NK-92 treated with Interleukin-12 subunit alpha and Interleukin-12 subunit beta, amount 100 ng/mL, for 24 hours (cell line): ENCODE measurements at regions not wholly inside any gene's neighbourhood (a gene's known extent, or its start where the extent isn't known, plus 50 kb on each side); places are given as distances from the start of the nearest gene placed in this dataset.

ENCODE experiments used
- DNase-seq: peaks from one replicate; lab custom pipeline; 2025; lab: John Stamatoyannopoulos, UW

DNA sequence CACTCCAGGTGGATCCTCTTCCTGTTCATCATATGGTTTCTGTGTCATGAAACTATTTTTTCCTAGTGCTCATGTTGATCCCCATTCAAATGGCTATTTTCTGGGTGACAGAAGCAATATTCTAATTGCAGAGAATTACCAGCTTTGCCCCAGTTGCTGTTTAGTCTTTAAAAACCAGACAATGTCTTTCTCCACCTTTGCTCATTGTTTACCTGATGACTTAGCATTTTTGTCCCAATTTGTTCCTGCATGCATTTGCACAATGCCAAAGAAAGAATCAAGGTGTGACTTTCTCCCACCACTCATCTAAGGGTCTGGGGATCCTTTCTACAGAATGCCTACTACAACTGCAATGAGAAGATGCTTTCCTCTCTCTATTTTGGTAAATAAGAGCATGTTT, 439.9 kb upstream of the MAF start:
- DNase-seq: no peak

DNA sequence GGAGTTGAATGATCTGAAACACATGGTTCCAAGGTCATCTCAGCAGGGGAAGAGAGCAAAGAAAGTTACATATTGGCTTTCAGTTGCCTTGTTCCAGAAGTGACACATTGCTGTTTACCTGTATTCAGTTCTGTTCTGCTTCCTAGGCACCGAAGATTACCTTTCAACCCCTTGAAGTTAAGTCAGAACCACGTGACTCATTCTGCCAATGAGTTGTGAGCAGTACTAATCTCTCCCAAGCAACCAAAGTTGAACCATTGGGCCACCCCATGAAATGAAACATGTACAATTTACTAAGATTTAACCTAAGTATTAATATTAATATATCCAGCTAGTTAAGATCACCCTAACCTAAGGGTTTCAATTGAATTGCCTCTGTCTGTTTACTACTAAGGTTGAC, 439.2 kb upstream of the MAF start:
- no peak for DNase-seq

DNA sequence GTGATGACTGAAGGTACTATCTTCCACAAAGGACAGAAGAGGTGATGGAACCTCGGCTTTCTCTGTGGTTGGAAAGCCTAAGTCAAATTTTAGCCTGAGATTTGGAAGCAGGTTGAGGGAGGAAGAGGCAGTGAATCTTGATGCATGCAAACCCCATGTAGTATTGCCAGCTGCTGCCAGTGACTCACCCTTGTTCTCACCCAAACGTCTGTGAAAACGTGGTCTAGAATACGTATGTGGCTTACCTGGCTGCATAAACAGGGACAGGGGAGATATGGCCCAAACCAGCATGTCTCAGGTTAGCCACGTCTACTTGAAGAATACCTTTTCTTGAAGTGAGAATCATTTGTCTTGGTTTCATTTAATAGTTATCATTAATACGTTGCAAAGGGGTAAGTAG, 438.0 kb upstream of the MAF start:
- DNase-seq: no peak

DNA sequence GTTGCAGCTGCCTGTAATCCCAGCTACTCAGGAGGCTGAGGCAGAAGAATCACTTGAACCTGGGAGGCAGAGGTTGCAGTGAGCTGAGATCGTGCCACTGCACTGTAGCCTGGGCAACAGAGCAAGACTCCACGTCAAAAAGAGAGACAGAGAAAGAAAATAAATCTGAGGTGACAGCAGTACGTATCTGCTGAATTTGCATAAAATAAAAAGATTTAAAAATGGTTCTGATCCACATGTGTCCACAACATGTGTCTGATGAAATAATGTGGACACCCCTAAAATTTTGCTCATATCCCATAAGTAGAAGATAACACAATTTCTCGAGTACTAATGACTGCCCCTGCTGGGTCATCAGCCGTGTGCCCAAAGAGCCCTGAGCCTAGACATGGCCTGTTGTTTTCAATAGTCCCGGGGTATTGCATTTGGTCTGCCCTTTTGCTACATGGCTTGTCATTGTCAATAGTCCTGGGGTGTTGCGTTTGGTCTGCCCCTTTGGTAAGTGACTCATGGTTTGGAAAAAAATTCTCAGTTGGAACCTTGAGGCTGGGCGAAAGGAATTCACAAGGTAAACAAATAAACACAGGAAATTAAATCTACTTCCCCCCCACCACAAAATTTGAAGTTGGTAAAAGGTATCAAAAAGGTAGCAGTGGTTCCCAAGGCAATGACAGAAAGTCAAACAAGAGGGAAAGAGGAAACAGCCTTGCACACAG, 434.6 kb upstream of the MAF start:
- no peak for DNase-seq

DNA sequence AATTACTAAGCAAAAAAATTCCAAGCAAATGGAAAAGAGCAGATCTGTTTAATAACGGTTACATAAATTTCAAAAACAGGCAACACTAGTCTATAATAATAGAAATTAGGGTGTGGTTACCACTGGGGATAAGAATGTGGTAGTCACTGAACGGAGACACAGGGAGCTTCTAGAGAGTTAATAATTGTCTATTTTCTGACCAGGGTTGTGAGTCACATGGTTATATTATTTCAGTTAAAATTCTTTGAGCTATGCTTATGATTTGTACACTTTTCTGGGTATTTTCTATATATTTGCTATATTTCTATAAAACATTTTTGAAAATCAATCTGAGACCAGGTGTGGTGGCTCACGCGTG, 433.9 kb upstream of the MAF start:
- no peak for DNase-seq

DNA sequence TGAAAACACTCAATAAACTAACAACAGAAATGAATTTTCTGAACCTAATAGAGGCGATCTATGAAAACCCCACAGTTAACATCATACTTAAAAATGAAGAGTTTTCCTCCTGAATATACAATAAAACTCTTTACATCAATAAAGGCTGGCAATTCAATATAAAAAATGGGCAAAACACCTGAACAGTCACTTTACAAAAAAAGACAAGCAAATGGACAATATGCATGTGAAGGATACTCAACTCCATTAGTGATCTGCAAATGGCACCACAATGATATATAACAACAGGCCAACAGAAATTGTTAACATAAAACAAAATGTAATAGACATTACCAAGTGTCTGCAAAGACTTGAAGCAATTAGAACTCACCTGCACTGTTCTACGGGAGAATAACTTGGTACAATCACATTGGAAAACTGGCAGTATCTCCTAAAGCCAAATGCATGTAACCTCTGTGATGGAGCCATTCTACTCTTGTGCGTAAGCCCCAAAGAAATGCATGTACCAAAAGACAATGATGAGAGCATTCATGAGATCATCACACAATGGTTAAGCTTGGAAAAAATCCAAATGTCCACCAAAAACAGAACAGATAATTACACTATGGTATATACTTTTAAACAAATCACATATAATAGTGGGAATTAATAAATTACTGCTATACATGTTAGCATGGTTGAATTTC, 433.4 kb upstream of the MAF start:
- no peak for DNase-seq

DNA sequence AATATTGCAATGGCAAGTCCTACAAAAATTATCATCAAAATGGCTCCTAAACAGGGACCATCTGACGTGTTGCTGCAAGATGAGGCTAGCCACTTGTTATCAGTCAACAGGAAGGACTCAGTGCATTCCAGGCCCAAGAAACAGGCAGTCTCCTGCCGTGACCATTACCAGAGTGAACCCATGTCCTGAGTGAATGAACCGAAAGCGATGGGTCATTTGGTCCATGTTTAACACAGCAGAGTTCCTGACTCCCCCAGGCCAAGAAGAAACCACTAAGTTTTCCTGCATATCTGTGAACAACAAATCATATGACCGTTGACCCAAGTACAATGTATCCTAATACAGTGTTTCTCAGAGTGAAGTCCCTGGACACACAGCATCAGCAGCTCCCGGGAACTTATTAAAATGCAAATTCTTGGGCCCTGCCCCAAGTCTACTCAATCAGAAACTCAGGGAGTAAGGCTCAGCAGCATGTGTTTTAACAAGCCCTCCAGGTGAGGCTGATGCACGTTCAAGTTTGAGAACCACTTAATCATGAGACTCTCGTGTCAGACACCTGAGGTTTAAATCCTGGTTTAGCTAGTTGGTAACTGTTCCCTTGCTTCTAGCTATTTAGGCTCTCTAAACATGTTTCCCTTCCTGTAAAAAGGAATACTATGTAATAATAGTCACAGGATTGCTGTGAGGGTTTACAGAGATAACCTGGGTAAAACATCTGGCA, 429.4 kb upstream of the MAF start:
- DNase-seq: no peak

DNA sequence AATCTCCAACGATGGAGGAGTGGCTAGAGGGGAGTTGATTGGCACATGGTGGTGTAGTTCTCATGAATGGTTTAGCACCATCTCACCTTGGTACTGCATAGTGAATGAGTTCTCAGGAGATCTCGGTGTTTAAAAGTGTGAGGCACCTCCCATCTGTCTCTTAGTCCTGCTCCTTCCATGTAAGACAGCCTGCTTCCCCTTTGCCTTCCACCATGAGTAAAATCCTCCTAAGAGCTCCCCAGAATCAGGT, 428.8 kb upstream of the MAF start:
- DNase-seq: no peak

DNA sequence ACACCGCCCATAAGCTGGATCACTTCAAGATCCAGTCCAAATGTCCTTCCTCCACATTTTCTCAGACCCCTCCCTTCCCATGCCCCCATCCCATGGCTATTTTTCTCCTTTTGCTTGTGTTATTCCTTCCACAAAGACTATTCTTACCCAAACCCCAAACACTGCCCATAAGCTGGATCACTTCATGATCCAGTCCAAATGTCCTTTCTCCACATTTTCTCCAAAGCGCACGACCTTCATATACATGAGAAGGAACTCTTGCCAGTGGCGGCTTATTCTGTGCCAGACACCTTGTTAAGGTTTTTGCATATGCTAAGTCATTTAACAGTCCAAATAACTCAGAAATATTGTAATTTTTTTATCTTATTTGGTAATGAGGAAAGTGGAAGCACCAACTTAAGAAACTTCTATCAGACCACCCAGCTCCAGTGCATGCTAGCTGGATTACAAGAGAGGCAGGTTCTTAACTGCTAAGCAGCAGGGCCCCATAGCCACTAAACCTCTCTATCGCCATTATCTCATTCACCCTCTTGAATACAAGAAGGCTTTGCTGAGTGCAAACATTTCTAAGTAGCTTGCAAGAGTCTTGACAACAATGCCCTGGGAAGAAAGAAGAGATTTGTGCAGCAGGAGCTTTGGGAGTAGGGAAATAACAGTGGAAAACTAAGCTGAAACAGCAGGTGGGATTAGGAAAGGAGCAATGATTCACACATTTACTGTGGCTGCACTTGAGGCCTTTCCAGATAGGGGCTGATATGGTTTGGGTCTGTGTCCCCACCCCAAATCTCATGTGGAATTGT, 428.2 kb upstream of the MAF start:
- DNase-seq: no peak

DNA sequence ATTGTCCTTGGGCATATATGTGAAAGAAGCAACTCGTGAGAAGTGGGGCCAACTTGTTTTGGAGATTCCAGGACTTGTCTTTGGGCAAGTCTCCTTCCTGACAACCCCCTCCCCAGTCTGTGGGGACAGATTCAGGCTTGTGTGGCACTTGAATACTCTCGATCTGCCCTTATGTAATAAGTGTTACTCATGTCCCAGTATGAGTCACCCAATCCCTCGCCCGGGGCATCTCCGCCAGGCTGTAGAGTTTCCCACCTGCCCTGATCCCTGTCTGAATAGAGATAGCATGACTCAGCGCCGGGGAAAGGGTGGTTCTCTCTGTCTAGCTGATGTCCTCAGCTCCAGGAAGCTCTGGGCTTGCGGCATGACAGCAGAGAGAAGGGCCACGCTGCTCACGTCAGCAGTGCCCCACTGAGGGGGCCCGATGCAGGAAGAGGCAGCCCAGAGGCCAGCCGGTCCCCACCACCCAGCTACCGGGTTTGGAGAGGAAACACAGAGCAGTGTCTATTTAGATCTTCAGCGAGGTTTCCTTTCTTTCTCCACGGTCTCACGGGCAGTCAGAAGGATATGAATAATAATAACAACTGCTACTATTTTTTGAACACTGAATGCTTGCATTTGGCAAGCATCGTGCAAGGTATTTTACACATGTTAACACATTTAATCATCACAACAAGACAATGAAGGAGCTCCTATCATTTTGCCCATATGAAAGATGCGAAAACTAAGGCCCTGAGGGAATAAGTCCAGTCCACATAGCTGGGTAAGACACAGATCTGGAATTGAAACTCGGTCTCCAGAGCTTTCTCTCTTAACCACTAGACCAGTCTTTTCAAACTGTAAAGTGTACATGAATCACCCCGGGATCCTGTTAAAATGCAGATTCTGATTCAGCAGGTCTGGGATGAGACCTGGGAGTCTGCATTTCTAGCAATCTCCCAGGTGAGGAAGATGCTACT, 426.7 kb upstream of the MAF start:
- DNase-seq: no peak

DNA sequence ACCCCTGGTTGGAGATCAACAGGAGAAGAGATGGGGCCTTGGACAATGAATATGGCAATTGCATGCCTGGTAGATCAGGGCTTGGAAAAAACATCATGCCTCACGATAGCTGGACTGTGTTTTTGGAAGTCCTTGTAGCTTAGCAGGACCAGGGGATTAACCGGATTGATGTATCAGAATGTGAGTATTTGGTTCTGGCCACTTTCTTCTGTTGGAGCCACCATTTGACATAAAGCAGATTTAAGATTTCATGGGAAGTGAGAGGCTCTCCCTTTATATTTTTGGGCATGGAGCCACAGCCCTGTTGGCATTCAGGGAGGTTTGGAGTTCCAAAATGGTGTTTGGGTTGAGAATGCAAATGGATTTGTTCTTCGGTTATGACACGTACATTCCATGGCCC, 424.7 kb upstream of the MAF start:
- no peak for DNase-seq

DNA sequence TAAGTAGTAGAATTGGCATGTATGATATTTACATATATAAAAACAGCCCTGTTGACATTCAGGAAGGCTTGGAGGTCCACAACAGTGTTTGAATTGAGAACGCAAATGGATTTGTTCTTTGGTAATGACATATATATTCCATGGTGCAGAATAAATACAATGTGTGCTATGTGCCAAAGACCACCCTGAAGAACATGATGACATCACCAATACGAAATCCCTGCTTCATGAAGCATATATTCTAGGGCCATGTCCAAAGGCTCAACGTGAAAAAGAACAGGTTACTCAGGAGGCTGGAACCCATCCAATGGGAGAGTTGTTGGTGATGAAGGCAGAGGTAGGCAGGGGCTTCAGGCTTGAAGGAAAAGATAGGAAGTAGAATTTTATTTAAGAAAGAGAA, 423.9 kb upstream of the MAF start:
- no peak for DNase-seq

DNA sequence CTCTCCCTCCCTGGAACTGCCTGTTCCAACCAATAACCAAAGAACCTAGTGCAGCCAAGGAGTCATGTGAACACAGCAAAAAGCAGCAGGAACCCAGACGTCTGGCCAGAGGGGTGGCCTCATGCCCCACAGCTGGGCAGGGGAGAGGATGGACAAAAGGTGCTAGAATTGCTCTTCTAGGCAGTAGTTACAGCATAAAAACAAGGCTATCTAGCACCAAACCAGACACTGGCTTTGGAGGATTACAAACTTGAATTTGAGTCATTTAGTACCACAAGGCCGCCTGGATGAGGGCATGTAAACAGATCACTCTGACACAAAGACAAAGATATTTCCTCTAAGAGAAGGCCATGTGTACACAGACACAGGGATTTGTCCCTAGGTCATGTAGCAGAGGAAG, 423.3 kb upstream of the MAF start:
- DNase-seq: no peak

DNA sequence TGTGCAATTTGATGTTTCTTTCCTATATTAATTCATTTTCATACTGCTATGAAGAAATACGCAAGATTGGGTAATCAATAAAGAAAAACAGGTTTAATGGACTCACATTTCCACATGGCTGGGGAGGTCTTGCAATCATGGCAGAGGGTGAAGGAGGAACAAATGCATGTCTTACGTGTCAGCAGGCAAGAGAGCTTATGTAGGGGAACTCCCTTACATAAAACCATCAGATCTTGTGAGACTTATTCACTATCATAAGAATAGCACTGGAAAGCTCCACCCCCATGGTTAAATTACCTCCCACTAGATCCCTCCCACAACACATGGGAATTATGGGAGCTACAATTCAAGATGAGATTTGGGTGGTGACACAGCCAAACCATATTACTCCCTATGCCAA, 418.9 kb upstream of the MAF start:
- DNase-seq: no peak

DNA sequence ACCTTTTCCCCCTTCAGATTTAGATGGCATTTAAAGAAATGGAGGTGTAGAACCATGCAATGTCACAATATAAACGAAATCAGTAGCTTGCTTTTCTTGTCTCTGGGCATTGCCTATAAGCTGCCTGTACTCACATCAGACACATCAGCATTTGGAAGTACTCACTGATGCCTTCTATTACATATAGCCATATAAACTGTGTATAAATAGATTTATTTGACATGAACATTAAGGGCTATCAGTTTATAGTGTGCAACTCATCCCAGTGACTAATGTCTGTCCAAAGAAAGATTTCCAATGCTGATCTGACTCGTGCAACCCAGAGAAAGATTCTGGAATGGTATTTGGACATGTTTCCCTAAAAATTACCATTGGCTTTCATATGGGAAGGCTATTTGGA, 417.9 kb upstream of the MAF start:
- DNase-seq: no peak

DNA sequence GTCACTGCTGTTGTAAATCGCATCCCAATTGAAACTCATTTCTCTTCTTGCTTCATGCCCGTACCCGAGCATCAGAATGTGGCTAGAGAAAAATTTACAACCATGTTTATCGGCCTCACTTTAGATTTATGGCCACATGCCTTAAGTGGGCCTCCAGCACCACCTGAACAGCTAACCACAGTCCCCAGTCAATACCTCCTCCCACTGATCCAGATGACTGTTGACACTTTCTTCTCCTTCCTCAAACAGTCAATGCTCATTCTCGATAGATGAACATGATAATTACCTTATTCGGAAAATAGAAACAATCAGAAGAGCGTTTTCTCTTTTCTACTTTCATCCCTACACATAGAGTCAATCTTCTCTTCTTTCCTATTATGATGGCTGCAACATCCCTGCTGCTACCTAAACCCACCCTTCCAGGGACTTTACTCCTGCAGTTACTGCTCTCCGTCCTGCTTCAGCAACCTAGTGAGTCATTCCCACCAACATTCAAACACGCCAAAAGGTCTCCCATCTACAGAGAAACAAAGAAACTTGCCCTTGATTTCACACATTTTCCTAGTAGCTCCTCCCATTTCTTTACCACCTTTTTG, 416.3 kb upstream of the MAF start:
- DNase-seq: no peak

DNA sequence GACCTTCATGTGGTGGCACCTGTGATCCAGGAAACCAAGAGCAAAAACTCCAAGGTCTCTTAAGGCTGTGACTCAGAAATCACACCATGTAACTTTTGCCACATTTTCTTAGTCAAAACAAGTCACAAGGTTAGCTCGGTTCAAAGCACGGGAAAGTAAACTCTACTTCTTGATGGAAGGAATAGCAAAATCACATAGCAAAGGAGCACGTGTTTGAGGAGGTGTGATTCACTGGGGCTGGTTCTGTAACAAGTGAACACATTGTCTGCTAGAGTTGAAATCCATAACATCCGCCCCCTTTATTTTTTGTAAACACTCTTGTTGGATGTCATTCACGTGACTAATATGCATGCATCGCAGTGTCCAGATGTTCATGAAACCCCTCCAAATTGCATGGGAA, 415.0 kb upstream of the MAF start:
- no peak for DNase-seq

DNA sequence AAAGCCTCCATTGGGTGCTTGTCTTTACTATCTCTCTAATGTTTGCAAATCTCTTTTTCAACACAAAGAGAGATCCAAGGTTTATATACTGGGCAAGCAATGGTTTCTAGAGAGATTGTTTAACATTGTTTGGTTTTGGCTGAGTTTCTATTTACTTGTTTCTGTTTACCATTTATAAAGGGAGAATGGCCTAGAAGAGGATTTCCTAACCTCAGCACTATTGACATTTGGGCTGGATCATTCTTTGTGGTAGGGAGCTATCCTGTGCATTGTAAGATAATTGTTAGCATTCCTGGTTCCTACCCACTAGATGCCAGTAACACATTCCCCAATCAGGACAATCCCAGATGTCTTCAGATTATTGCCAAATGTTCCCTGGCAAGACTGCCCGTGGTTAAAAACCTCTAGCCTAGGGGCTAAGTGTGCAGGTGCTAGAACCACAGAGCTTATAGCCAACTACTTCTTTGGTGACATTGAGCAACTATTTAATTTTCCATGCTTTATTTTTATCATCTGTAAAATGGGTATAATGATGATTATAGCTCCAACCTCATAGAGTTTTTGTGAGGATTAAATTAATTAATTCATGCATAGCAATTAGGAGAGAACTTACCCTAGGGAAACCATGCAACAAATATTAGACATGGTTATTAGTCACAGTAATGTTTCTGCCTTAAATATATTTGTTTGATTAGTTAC, 413.9 kb upstream of the MAF start:
- DNase-seq: no peak

DNA sequence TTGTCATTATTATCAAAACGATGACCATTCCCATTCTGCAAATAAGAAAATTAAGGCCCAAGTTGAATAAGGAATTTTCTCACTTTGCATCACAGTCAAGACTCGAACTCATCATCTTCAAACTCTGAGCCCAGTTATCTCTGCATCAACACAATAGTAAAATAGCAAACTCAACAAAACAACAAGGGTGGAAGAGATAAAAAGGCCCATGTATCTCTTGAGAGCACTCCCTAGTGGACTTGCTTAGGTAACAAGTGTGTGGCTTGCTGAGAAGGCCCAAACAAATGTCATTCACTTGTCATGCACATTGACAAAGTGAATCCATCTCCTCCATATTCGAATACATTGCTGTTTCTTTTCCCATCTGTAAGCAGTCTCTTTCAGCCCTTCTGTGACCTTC, 412.0 kb upstream of the MAF start:
- no peak for DNase-seq

DNA sequence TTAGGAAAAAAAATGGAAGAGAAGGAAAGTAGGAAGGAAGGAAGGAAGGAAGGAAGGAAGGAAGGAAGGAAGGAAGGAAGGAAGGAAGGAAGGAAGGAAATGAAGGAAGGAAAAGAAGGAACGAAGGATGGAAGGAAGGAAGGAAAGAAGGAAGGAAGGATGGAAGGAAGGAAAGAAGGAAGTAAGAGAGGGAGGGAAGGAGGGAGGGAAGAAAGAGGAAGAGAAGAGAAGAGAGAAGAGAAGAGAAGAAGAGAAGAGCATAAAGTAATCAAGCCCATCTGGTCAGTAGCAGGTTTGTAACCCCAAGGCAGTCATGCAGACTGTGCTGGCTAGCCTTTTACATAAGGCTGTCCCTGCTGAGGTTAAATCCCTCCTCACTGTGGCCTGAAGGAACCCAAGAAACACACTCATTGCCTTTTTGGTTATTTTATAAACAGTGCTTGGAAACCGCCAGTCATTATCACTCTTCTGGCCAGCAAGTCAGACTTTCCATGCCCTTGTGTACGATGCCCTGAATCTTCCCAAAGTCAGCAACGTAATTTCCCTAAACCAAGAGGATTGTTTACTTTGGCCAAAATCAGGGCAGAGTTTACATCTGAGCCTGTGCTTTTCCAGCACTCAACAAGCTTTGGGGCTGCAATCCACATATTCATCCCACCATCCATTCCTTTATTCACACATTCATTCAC, 409.6 kb upstream of the MAF start:
- DNase-seq: no peak
